Upper lobe of right lung (tissue), 1 donor: ENCODE measurements at regions not wholly inside any gene's neighbourhood (a gene's known extent, or its start where the extent isn't known, plus 50 kb on each side); places are given as distances from the start of the nearest gene placed in this dataset.

ENCODE experiments used
- ATAC-seq: fragments of 200-7000 bp; cut with Tn5 transposase; one replicate; pipeline ENCODE4 v1.9.1; 2020; ENCODE audit warnings: mild to moderate bottlenecking, moderate library complexity
- DNase-seq: peaks from one replicate; pipeline ENCODE4 v3.0.0-alpha.2; 2020
- H3K27ac ChIP-seq: fragments of 200-600 bp; one replicate; pipeline ENCODE4 v1.8.0; 2022
- H3K27me3 ChIP-seq: fragments of 200-600 bp; one replicate; pipeline ENCODE4 v1.8.0; 2022; ENCODE audit warnings: mild to moderate bottlenecking
- H3K36me3 ChIP-seq: fragments of 200-600 bp; one replicate; pipeline ENCODE4 v1.8.0; 2022
- H3K4me1 ChIP-seq: fragments of 200-600 bp; one replicate; pipeline ENCODE4 v1.8.0; 2022
- H3K4me3 ChIP-seq: fragments of 200-600 bp; one replicate; pipeline ENCODE4 v1.8.0; 2022; ENCODE audit warnings: mild to moderate bottlenecking
- H3K9me3 ChIP-seq: fragments of 200-600 bp; one replicate; pipeline ENCODE4 v1.8.0; 2022
- intact Hi-C: fragments of 100-400 bp; cut with DNase I; formaldehyde crosslinking; loops from one replicate; pipeline ENCODE4 v1.11.0; 2022
- TF ChIP-seq, protein P1 (sequence below): fragments of 200-600 bp; IDR thresholded peaks from one replicate; pipeline ENCODE4 v1.8.0; 2022; ENCODE audit warnings: antibody characterized with exemption
- donor health status: DM: no; HTN: yes; CAD: no; lungs with severe emphysema.

- H3K4me3 ChIP-seq, result no peak overlapping the region
- H3K27me3 ChIP-seq, result peaks cover 8% of the 10 kb centered on the region
- TF ChIP-seq, protein P1, sequence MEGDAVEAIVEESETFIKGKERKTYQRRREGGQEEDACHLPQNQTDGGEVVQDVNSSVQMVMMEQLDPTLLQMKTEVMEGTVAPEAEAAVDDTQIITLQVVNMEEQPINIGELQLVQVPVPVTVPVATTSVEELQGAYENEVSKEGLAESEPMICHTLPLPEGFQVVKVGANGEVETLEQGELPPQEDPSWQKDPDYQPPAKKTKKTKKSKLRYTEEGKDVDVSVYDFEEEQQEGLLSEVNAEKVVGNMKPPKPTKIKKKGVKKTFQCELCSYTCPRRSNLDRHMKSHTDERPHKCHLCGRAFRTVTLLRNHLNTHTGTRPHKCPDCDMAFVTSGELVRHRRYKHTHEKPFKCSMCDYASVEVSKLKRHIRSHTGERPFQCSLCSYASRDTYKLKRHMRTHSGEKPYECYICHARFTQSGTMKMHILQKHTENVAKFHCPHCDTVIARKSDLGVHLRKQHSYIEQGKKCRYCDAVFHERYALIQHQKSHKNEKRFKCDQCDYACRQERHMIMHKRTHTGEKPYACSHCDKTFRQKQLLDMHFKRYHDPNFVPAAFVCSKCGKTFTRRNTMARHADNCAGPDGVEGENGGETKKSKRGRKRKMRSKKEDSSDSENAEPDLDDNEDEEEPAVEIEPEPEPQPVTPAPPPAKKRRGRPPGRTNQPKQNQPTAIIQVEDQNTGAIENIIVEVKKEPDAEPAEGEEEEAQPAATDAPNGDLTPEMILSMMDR, result no peak
- ATAC-seq (no peak), DNase-seq (no peak)
- no peaks in the 10 kb centered on the region for H3K36me3 ChIP-seq
- H3K4me1 ChIP-seq, result no peaks in the 10 kb centered on the region
- H3K9me3 ChIP-seq, result peaks cover 3% of the 10 kb centered on the region
- H3K27ac ChIP-seq, result no peak overlapping the region
- intact Hi-C loops, result no loop called here
Measured at GRCh38 chr1:29869802-29870201, 633.5 kb downstream of the PTPRU start.

DNA sequence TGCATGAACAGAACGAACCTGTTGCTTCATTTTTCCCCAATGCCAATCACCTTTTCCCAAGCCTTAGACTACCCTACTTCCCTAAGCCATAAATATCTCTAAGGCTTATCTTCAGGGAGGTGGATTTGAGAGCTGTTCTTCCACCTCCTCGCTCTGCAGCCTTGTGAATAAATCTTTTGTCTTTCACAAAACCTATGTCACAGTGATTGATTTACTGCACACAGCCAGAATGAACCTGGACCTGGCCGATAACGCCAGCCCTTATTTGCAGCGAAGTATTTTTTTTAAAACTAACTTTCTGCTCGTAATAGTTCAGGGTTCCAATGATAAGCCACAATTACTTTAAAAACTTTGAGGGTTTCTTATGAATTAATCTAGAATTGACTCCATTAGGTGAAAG, 632.6 kb downstream of the PTPRU start:
- Histone ChIP-seq H3K27me3 (peaks cover 8% of the 10 kb centered on the region), H3K4me3 (no peak overlapping the region), H3K27ac (no peak overlapping the region), H3K9me3 (no peaks in the 10 kb centered on the region), H3K4me1 (no peaks in the 10 kb centered on the region), H3K36me3 (no peaks in the 10 kb centered on the region)
- DNase-seq, result no peak
- TF ChIP-seq, protein P1, result no peak
- no peak for ATAC-seq
- intact Hi-C loops, result no loop called here

DNA sequence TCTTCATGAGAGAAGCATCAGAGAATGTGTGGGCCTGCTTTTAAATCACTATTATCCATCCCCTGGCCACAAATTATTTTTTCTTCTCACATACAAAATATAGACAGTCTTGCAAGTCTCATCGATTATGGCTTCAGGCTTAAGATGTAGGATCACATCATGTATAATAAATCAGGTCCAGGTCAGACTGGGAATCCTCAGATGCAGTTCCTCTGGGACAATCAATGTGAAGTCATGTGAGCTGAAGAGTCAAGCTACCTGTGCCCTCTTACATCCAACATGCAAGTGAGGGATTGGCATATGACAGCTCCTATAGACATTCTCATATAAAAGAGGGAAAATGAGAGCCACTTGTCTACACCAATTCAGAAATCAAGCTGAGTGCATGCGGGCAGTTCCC, 631.8 kb downstream of the PTPRU start:
- Histone ChIP-seq H3K9me3 (no peaks in the 10 kb centered on the region), H3K36me3 (no peaks in the 10 kb centered on the region), H3K4me1 (no peaks in the 10 kb centered on the region), H3K27ac (no peak overlapping the region), H3K27me3 (peaks cover 12% of the 10 kb centered on the region), H3K4me3 (no peak overlapping the region)
- ATAC-seq, result no peak
- intact Hi-C loops, result no loop called here
- no peak for DNase-seq
- TF ChIP-seq, protein P1, result no peak

- Histone ChIP-seq H3K9me3 (no peaks in the 10 kb centered on the region), H3K4me1 (no peaks in the 10 kb centered on the region), H3K36me3 (no peaks in the 10 kb centered on the region), H3K27me3 (peaks cover 6% of the 10 kb centered on the region), H3K4me3 (no peak overlapping the region), H3K27ac (no peak overlapping the region)
- no peak for DNase-seq
- TF ChIP-seq, protein P1, result no peak
- intact Hi-C loops, result no loop called here
- ATAC-seq, result no peak
Measured at GRCh38 chr1:29865051-29865450, 628.7 kb downstream of the PTPRU start.

- TF ChIP-seq, protein P1, result no peak
- Histone ChIP-seq H3K4me1 (no peaks in the 10 kb centered on the region), H3K36me3 (no peaks in the 10 kb centered on the region), H3K27me3 (peaks cover 6% of the 10 kb centered on the region), H3K27ac (no peak overlapping the region), H3K9me3 (no peaks in the 10 kb centered on the region), H3K4me3 (no peak overlapping the region)
- intact Hi-C loops, result no loop called here
- ATAC-seq, result no peak
- DNase-seq, result no peak
Measured at GRCh38 chr1:29864431-29865022, 628.2 kb downstream of the PTPRU start.

DNA sequence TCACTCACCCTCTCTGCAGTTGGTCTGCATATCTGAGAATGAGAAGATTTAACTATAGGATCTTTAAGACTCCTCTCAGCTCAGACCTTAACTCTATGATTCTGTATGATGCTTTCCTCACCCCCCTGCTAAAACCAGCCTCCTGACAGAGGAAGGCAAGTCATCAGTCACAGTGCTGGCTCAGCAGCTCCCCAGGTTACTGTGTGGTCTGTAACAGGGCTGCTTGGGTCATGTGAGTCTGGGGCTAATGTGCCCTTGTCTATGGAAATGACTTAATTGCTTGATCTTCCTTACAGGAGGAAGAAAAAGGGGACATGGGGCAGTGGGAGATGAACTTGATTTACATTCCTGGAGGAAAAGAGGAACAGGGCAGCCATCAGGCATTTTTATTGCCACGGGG, 625.6 kb downstream of the PTPRU start:
- intact Hi-C loops, result no loop called here
- H3K9me3 ChIP-seq, result no peaks in the 10 kb centered on the region
- no peaks in the 10 kb centered on the region for H3K36me3 ChIP-seq
- TF ChIP-seq, protein P1, result no peak
- H3K4me1 ChIP-seq, result no peaks in the 10 kb centered on the region
- peaks cover 6% of the 10 kb centered on the region for H3K27me3 ChIP-seq
- no peak overlapping the region for H3K27ac ChIP-seq
- no peak for ATAC-seq
- H3K4me3 ChIP-seq, result no peak overlapping the region
- no peak for DNase-seq
